Ishikawa (cell line): ENCODE measurements at regions not wholly inside any gene's neighbourhood (a gene's known extent, or its start where the extent isn't known, plus 50 kb on each side); places are given as distances from the start of the nearest gene placed in this dataset.
"Not testable (repeated sequence)": the region's sequence is repeated elsewhere in the genome, so short reads cannot be mapped to it uniquely, and the experiment has no call there.

ENCODE experiments used
- CEBPB ChIP-seq: IDR thresholded peaks from 2 replicates; pipeline ENCODE4 v1.6.1; 2012
- CREB1 ChIP-seq: IDR thresholded peaks from 2 replicates; pipeline ENCODE4 v1.6.1; 2012; ENCODE audit warnings: low read depth
- EGR1 ChIP-seq: IDR thresholded peaks from 2 replicates; pipeline ENCODE4 v1.6.1; 2012
- EP300 ChIP-seq: IDR thresholded peaks from 2 replicates; pipeline ENCODE4 v1.6.1; 2012; ENCODE audit warnings: borderline replicate concordance
- FOXM1 ChIP-seq: IDR thresholded peaks from 2 replicates; pipeline ENCODE4 v1.6.1; 2012; ENCODE audit warnings: low read depth, borderline replicate concordance
- RAD21 ChIP-seq: IDR thresholded peaks from 2 replicates; pipeline ENCODE4 v1.6.1; 2012; ENCODE audit warnings: low read depth
- TAF1 ChIP-seq: IDR thresholded peaks from 2 replicates; pipeline ENCODE4 v1.6.1; 2012; ENCODE audit warnings: low read depth, mild to moderate bottlenecking
- TCF12 ChIP-seq: IDR thresholded peaks from 2 replicates; pipeline ENCODE4 v1.6.1; 2012; ENCODE audit warnings: low read depth
- TEAD4 ChIP-seq: IDR thresholded peaks from 2 replicates; pipeline ENCODE4 v1.6.1; 2012
- YY1 ChIP-seq: IDR thresholded peaks from 2 replicates; pipeline ENCODE4 v1.6.1; 2012; ENCODE audit warnings: low read depth
- TF ChIP-seq, protein P1 (sequence below): IDR thresholded peaks from 2 replicates; pipeline ENCODE4 v1.6.1; 2012
- TF ChIP-seq, protein P2 (sequence below): IDR thresholded peaks from 2 replicates; pipeline ENCODE4 v1.6.1; 2012
- TF ChIP-seq, protein P3 (sequence below): IDR thresholded peaks from 2 replicates; pipeline ENCODE4 v1.6.1; 2012; ENCODE audit warnings: low read depth, mild to moderate bottlenecking

DNA sequence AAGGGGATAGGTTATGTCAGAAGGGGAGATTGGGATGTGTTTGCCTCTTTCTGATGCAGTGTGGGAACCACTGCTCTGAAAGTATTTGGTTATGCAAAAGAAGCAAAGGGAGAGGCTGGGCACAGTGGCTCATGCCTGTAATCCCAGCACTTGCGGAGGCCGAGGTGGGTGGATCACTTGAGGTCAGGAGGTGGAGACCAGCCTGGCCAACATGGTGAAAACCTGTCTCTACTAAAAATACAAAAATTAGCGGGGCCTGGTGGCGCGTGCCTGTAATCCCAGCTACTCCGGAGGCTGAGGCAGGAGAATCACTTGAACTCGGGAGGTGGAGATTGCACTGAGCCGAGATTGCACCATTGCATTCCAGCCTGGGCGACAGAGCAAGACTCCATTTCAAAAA, 87.0 kb downstream of the ARRDC3 start:
- not testable (repeated sequence) for TF ChIP-seq EP300, EGR1, CREB1, TAF1, RAD21, TCF12, FOXM1, TEAD4
- TF ChIP-seq, protein P1, sequence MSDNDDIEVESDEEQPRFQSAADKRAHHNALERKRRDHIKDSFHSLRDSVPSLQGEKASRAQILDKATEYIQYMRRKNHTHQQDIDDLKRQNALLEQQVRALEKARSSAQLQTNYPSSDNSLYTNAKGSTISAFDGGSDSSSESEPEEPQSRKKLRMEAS, result not testable (repeated sequence)
- TF ChIP-seq, protein P2, sequence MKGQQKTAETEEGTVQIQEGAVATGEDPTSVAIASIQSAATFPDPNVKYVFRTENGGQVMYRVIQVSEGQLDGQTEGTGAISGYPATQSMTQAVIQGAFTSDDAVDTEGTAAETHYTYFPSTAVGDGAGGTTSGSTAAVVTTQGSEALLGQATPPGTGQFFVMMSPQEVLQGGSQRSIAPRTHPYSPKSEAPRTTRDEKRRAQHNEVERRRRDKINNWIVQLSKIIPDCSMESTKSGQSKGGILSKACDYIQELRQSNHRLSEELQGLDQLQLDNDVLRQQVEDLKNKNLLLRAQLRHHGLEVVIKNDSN, result not testable (repeated sequence)
- peak; percentile 57 for TF ChIP-seq CEBPB
- peak; percentile 31; the same call in 1 of the 2 replicates for TF ChIP-seq YY1
- TF ChIP-seq, protein P3, sequence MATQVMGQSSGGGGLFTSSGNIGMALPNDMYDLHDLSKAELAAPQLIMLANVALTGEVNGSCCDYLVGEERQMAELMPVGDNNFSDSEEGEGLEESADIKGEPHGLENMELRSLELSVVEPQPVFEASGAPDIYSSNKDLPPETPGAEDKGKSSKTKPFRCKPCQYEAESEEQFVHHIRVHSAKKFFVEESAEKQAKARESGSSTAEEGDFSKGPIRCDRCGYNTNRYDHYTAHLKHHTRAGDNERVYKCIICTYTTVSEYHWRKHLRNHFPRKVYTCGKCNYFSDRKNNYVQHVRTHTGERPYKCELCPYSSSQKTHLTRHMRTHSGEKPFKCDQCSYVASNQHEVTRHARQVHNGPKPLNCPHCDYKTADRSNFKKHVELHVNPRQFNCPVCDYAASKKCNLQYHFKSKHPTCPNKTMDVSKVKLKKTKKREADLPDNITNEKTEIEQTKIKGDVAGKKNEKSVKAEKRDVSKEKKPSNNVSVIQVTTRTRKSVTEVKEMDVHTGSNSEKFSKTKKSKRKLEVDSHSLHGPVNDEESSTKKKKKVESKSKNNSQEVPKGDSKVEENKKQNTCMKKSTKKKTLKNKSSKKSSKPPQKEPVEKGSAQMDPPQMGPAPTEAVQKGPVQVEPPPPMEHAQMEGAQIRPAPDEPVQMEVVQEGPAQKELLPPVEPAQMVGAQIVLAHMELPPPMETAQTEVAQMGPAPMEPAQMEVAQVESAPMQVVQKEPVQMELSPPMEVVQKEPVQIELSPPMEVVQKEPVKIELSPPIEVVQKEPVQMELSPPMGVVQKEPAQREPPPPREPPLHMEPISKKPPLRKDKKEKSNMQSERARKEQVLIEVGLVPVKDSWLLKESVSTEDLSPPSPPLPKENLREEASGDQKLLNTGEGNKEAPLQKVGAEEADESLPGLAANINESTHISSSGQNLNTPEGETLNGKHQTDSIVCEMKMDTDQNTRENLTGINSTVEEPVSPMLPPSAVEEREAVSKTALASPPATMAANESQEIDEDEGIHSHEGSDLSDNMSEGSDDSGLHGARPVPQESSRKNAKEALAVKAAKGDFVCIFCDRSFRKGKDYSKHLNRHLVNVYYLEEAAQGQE, result not testable (repeated sequence)
